ENCODE measurements at regions not wholly inside any gene's neighbourhood (a gene's known extent, or its start where the extent isn't known, plus 50 kb on each side); places are given as distances from the start of the nearest gene placed in this dataset.

DNA sequence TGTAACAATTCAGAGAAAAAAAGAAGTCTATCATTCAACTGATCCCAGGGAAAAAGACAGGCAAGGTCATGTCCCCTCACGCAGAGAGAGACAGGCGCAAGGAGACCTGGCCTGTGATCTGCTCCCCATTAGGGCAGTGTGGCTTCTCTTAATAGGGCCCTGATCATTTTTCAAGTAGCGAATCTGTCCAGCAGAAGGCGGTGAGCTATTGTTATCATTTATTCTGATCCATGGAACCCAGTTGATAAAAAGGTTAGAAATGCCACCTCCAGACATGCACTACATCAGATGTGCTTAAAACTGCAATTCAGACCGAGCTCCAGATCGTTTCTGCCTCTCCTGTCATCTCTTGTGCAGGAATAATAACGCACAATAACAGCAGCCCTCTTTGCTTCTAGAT, 1025.6 kb upstream of the PIK3C3 start:
- Histone ChIP-seq H3K4me3 (ENCODE audit: extremely low read depth in 1 of 4, insufficient read depth in 2 of 4, low read depth in 3 of 4, low read length in 4 of 4) (no peak overlapping the region), H3K4me2 (ENCODE audit: insufficient read depth in 1 of 2, low read depth in 2 of 2, low read length in 2 of 2) (no peak overlapping the region), H2BK15ac (ENCODE audit: low read length) (no peak overlapping the region), H2BK5ac (ENCODE audit: low read depth, low read length) (no peak overlapping the region), H3K9ac (replicated peaks in 1 of 4; ENCODE audit: extremely low read depth in 1 of 4, low read depth in 3 of 4, low read length in 3 of 4) (no peak overlapping the region), H3K9me3 (ENCODE audit: insufficient read depth in 2 of 2, low read depth in 1 of 2, low read length in 1 of 2) (no peaks in the 10 kb centered on the region), H3K36me3 (ENCODE audit: control insufficient read depth in 2 of 4, insufficient read depth in 4 of 4, low read length in 3 of 4) (no peaks in the 10 kb centered on the region), H3K27me3 (replicated peaks in 1 of 4; ENCODE audit: control insufficient read depth in 3 of 4, extremely low read depth in 1 of 4, insufficient read depth in 3 of 4, low read length in 3 of 4) (peaks cover 0 to 1% (median 0%) of the 10 kb centered on the region in 4 experiments; a peak in 1 of 7 replicates), H2BK12ac (ENCODE audit: low read depth, low read length) (no peak overlapping the region), H3K4ac (replicated peaks; ENCODE audit: insufficient read length, low read depth, low read length) (no peak overlapping the region), H3K27ac (ENCODE audit: low read depth, low read length) (no peak overlapping the region), H3K79me2 (ENCODE audit: control insufficient read depth in 1 of 2, insufficient read depth in 2 of 2, low read length in 2 of 2) (no peaks in the 10 kb centered on the region), H4K5ac (ENCODE audit: insufficient read length, low read depth, low read length) (no peak overlapping the region), H2AFZ (ENCODE audit: low read length) (no peak overlapping the region), H3K79me1 (ENCODE audit: low read depth, low read length) (no peaks in the 10 kb centered on the region), H3K4me1 (replicated peaks in 1 of 4; ENCODE audit: control insufficient read depth in 3 of 4, insufficient read depth in 4 of 4, low read length in 3 of 4) (no peaks in the 10 kb centered on the region), H2BK20ac (ENCODE audit: low read length) (no peak overlapping the region), H4K8ac (ENCODE audit: extremely low read depth, insufficient read depth, low read length) (no peak overlapping the region), H2BK120ac (replicated peaks; ENCODE audit: low read depth, low read length) (no peak overlapping the region), H2AK5ac (ENCODE audit: low read depth, low read length) (no peak overlapping the region), H3K23ac (ENCODE audit: insufficient read length) (no peak overlapping the region), H3K18ac (ENCODE audit: extremely low read depth, low read length) (no peak overlapping the region), H3K14ac (ENCODE audit: insufficient read length) (no peak overlapping the region), H4K20me1 (replicated peaks in 1 of 2; ENCODE audit: control insufficient read depth in 1 of 2, insufficient read depth in 2 of 2, low read length in 2 of 2) (no peaks in the 10 kb centered on the region), H3K56ac (replicated peaks; ENCODE audit: insufficient read length, low read depth, low read length) (no peak overlapping the region), H3K23me2 (ENCODE audit: low read depth, low read length) (no peaks in the 10 kb centered on the region), H4K91ac (replicated peaks; ENCODE audit: insufficient read length, low read length) (no peak overlapping the region)
- no peak for FAIRE-seq
- DNase-seq (ENCODE audit: low read depth in 1 of 2, low spot score in 2 of 2), result no peak
- ChIA-PET POLR2A (ENCODE audit: partially characterized antibody) (no interaction called here), CTCF (ENCODE audit: partially characterized antibody) (no interaction called here)
- WGBS, 2 experiments (ENCODE audit: extremely low coverage in 1 of 2, insufficient coverage in 1 of 2, insufficient read length in 1 of 2, insufficient replicate concordance in 2 of 2, low coverage in 1 of 2, low lambda C conversion rate in 2 of 2, missing lambda C conversion rate in 1 of 2), result 80% methylated on average over 7 of the region's 7 CpGs; no CpG with 5 or more reads in 1 of the 2 experiments
- TF ChIP-seq, protein P1, sequence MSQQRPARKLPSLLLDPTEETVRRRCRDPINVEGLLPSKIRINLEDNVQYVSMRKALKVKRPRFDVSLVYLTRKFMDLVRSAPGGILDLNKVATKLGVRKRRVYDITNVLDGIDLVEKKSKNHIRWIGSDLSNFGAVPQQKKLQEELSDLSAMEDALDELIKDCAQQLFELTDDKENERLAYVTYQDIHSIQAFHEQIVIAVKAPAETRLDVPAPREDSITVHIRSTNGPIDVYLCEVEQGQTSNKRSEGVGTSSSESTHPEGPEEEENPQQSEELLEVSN (IDR thresholded peaks at IDR 0.05), result no peak
- no peak for TF ChIP-seq JUN (IDR thresholded peaks at IDR 0.05; ENCODE audit: low read depth, low read length)
- TF ChIP-seq RNF2 (IDR thresholded peaks at IDR 0.05; ENCODE audit: borderline replicate concordance, low read depth, low read length, missing control alignments, poor library complexity, severe bottlenecking), result no peak
- no peak for TF ChIP-seq PHF8 (conservative IDR thresholded peaks at IDR 0.05; ENCODE audit: low read depth, low read length)
- TF ChIP-seq, protein P2, sequence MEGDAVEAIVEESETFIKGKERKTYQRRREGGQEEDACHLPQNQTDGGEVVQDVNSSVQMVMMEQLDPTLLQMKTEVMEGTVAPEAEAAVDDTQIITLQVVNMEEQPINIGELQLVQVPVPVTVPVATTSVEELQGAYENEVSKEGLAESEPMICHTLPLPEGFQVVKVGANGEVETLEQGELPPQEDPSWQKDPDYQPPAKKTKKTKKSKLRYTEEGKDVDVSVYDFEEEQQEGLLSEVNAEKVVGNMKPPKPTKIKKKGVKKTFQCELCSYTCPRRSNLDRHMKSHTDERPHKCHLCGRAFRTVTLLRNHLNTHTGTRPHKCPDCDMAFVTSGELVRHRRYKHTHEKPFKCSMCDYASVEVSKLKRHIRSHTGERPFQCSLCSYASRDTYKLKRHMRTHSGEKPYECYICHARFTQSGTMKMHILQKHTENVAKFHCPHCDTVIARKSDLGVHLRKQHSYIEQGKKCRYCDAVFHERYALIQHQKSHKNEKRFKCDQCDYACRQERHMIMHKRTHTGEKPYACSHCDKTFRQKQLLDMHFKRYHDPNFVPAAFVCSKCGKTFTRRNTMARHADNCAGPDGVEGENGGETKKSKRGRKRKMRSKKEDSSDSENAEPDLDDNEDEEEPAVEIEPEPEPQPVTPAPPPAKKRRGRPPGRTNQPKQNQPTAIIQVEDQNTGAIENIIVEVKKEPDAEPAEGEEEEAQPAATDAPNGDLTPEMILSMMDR (IDR thresholded peaks at IDR 0.05; ENCODE audit: control extremely low read depth in 1 of 3, insufficient read depth in 1 of 3, low read depth in 1 of 3, low read length in 3 of 3), result no peak
- no peak for TF ChIP-seq RBBP5 (IDR thresholded peaks at IDR 0.05; ENCODE audit: borderline replicate concordance, low read depth, low read length)
- TF ChIP-seq CREB1 (IDR thresholded peaks at IDR 0.05), result no peak
- no peak for TF ChIP-seq ZNF274 (IDR thresholded peaks at IDR 0.05; ENCODE audit: borderline replicate concordance, extremely low read depth, low read length)
- TF ChIP-seq, protein P3, sequence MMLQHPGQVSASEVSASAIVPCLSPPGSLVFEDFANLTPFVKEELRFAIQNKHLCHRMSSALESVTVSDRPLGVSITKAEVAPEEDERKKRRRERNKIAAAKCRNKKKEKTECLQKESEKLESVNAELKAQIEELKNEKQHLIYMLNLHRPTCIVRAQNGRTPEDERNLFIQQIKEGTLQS (IDR thresholded peaks at IDR 0.05; ENCODE audit: insufficient read depth, low read depth, low read length), result no peak
- no peak for TF ChIP-seq TBP (IDR thresholded peaks at IDR 0.05; ENCODE audit: low read depth, low read length)
- no peak for TF ChIP-seq SUZ12 (IDR thresholded peaks at IDR 0.05; ENCODE audit: low read length)

Measured in H1 (cell line).